ENCODE measurements at regions not wholly inside any gene's neighbourhood (a gene's known extent, or its start where the extent isn't known, plus 50 kb on each side); places are given as distances from the start of the nearest gene placed in this dataset.

DNA sequence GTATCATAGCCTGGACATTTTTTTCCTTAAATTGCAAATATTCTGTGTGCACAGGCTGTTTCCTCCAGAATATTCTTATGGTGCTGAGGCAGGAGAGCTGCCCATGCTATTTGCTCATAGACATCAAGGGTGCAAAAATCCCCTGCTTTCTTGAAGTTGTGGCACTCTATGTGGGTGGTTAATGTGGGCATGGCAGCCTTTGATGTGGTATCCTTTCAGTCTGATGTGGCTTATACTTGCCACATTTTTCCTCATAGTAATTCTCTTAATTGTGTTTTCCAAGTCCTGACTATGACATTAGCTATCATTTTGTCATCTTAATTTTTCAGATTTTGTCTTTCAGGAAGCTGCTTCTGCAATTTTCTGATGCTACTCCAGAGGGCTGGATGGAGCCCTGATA lies 353.3 kb downstream of the YTHDC2 start:
- no peak overlapping the region for H3K4me3 ChIP-seq (ENCODE audit: low read depth, low read length)
- no peak for DNase-seq (ENCODE audit: low read depth)
- TF ChIP-seq, protein P1, sequence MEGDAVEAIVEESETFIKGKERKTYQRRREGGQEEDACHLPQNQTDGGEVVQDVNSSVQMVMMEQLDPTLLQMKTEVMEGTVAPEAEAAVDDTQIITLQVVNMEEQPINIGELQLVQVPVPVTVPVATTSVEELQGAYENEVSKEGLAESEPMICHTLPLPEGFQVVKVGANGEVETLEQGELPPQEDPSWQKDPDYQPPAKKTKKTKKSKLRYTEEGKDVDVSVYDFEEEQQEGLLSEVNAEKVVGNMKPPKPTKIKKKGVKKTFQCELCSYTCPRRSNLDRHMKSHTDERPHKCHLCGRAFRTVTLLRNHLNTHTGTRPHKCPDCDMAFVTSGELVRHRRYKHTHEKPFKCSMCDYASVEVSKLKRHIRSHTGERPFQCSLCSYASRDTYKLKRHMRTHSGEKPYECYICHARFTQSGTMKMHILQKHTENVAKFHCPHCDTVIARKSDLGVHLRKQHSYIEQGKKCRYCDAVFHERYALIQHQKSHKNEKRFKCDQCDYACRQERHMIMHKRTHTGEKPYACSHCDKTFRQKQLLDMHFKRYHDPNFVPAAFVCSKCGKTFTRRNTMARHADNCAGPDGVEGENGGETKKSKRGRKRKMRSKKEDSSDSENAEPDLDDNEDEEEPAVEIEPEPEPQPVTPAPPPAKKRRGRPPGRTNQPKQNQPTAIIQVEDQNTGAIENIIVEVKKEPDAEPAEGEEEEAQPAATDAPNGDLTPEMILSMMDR (IDR thresholded peaks at IDR 0.05; ENCODE audit: insufficient read depth, low read length), result no peak

DNA sequence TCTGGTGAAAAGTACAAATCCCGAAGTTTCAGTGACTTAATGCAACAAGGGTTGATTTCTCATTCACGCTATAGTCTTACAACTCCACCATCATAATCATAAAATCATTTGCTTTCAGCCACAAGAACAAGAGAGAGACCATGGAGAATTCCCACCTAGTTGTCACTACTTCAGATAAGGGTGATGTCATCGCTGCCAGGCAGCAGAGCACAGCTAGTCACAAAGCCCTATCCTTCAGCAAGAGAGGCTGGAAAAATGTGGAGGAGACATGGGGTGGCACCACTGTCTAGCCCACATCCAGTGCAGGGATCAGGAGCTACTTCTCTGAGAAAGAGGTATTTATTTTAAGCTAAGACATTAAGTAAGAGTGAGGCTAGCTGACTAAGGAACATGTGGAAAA lies 356.1 kb downstream of the YTHDC2 start:
- TF ChIP-seq, protein P1 (IDR thresholded peaks at IDR 0.05; ENCODE audit: insufficient read depth, low read length), result no peak
- no peak for DNase-seq (ENCODE audit: low read depth)
- no peak overlapping the region for H3K4me3 ChIP-seq (ENCODE audit: low read depth, low read length)

DNA sequence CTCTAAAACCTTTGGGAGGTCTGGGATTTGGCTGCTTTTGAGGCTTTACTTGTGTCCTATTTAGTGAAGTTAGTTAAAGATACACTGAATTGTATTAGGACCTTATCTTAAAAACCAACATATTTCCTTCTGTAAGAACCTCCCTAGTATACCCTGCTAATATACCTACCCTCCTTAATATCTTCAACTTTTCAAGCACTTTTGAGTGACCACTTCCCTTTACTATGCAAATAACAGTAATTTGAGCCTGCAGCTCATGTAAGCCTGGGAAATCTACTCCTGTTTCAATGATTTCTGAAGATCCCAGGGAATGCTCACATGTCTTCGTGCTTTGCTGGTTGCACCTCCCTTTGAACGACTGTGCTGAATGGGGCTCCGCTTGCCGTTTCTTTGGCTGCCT lies 358.5 kb downstream of the YTHDC2 start:
- no peak for DNase-seq (ENCODE audit: low read depth)
- TF ChIP-seq, protein P1 (IDR thresholded peaks at IDR 0.05; ENCODE audit: insufficient read depth, low read length), result no peak
- no peak overlapping the region for H3K4me3 ChIP-seq (ENCODE audit: low read depth, low read length)

DNA sequence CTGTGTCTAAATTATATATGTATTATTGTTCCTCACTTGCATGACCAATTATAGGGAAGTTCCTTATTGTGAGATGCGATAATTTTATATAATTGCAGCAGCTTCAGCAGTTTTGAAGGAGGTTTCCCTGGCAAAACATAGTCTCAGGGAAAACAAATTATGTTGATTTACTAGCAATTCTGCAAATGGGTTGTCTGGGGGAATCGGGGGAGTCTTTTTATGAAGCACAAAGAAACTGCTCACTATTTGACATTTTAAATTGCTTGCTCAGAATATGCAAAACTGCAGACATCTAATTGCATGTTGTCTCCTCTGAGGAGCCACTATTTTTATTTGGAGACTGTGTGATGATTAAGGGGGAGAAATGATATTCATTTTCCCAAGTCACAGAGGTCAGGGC lies 361.6 kb downstream of the YTHDC2 start:
- no peak for DNase-seq (ENCODE audit: low read depth)
- TF ChIP-seq, protein P1 (IDR thresholded peaks at IDR 0.05; ENCODE audit: insufficient read depth, low read length), result no peak
- H3K4me3 ChIP-seq (ENCODE audit: low read depth, low read length), result no peak overlapping the region

DNA sequence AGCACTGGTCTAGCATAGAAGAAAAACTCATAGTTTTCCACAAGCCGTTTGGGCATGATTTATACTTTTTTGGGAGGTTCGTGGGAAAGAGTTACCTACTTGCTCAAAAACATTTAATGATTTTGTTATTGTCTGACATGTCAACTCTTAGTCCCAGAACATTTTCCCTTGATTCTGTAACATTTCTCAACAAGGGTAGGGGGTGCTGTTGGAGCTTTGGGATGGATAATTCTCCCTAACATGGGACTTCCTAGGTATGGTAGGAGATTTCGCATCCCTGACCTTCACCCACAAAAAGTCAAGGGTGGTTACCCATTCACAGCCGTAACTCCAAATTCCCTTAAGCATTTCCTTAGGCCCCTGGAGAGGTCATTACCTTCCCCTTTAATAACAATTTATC lies 378.0 kb downstream of the YTHDC2 start:
- H3K4me3 ChIP-seq (ENCODE audit: low read depth, low read length), result no peak overlapping the region
- TF ChIP-seq, protein P1 (IDR thresholded peaks at IDR 0.05; ENCODE audit: insufficient read depth, low read length), result no peak
- DNase-seq (ENCODE audit: low read depth), result no peak

DNA sequence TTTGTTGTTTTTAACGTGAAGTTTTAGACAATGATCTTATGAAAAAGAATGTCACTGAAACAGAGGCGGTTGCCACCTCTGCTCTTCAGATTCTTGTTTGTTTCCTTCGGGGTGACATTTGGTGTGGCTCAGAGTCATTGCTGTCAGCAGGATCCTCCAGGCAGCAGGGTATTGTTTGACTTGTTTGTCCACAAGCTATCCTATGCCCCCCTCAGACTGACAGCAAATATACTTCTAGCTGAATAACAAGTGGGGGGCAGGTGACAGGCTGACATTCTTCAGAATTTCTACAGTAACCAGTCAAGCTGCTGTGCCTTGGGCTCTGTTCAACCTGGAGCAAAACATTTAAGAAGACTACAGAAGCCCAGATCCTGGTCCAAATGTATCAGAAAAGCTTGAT lies 383.3 kb downstream of the YTHDC2 start:
- TF ChIP-seq, protein P1 (IDR thresholded peaks at IDR 0.05; ENCODE audit: insufficient read depth, low read length), result no peak

DNA sequence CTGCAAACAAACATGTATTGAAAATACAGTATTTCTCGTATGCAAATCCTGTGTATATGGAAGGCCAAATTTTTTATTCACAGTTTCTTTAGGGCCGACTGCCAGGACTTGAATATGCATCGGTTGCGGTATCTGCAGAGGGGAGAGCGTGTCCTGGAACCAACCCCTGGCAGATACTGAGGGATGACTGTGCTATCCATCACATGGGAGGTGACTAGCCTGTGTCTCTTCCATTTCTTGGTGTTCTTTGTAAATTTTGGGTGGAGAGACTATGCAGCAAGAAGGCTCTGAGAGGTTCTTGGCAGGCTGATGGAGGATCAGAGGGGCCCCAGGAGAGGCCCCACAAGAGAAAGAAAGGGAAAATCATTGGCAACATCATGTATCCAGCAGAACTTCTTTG lies 384.3 kb downstream of the YTHDC2 start:
- H3K4me3 ChIP-seq (ENCODE audit: low read depth, low read length), result no peak overlapping the region
- TF ChIP-seq, protein P1 (IDR thresholded peaks at IDR 0.05; ENCODE audit: insufficient read depth, low read length), result no peak
- no peak for DNase-seq (ENCODE audit: low read depth)

More for the DNA sequence above, 383.3 kb downstream of the YTHDC2 start:
- no peak for DNase-seq (ENCODE audit: low read depth)
- no peak overlapping the region for H3K4me3 ChIP-seq (ENCODE audit: low read depth, low read length)

All from fibroblast of the aortic adventitia (primary cell).